ENCODE measurements at regions not wholly inside any gene's neighbourhood (a gene's known extent, or its start where the extent isn't known, plus 50 kb on each side); places are given as distances from the start of the nearest gene placed in this dataset.

GRCh38 chr10:63703740-63704345, 182.6 kb downstream of the REEP3 start:
- H3K4me1 ChIP-seq (ENCODE audit: insufficient read depth, low read length, severe bottlenecking) = peaks cover 7% of the 10 kb centered on the region
- no peak overlapping the region for H3K4me2 ChIP-seq (ENCODE audit: low read length)
- H4K20me1 ChIP-seq (ENCODE audit: insufficient read depth, low read length) = no peaks in the 10 kb centered on the region
- no peaks in the 10 kb centered on the region for H3K27me3 ChIP-seq (ENCODE audit: insufficient read depth, low read length)
- H2AFZ ChIP-seq (ENCODE audit: low read length) = no peak overlapping the region
- no peak overlapping the region for H3K27ac ChIP-seq (ENCODE audit: low read depth, low read length, poor library complexity, severe bottlenecking)
- H3K9me2 ChIP-seq (ENCODE audit: low read depth, low read length) = no peaks in the 10 kb centered on the region
- H3K79me2 ChIP-seq (ENCODE audit: insufficient read depth, low read length) = no peaks in the 10 kb centered on the region
- H3K9ac ChIP-seq (ENCODE audit: low read length) = no peak overlapping the region
- H3F3A ChIP-seq (ENCODE audit: insufficient read depth, low read length) = 0 out of 2 replicates have a peak, but pooled peaks cover 2% of the 10 kb centered on the region
- H3K9me3 ChIP-seq (ENCODE audit: low read length) = no peaks in the 10 kb centered on the region
- H3K36me3 ChIP-seq (ENCODE audit: insufficient read depth, low read length) = no peaks in the 10 kb centered on the region
- TF ChIP-seq EZH2 (IDR thresholded peaks at IDR 0.05; ENCODE audit: borderline replicate concordance, low read length) (no peak), CTCF (IDR thresholded peaks at IDR 0.05; ENCODE audit: low read length) (no peak)
- no peak overlapping the region for H3K4me3 ChIP-seq (ENCODE audit: low read depth, low read length, poor library complexity, severe bottlenecking)

- H3K4me1 ChIP-seq (ENCODE audit: insufficient read depth, low read length, severe bottlenecking) = peaks cover 6% of the 10 kb centered on the region
- no peak overlapping the region for H3K4me3 ChIP-seq (ENCODE audit: low read depth, low read length, poor library complexity, severe bottlenecking)
- H3K27ac ChIP-seq (ENCODE audit: low read depth, low read length, poor library complexity, severe bottlenecking) = no peak overlapping the region
- no peak overlapping the region for H3K9ac ChIP-seq (ENCODE audit: low read length)
- no peaks in the 10 kb centered on the region for H3K36me3 ChIP-seq (ENCODE audit: insufficient read depth, low read length)
- H2AFZ ChIP-seq (ENCODE audit: low read length) = no peak overlapping the region
- no peaks in the 10 kb centered on the region for H3K9me3 ChIP-seq (ENCODE audit: low read length)
- H3K4me2 ChIP-seq (ENCODE audit: low read length) = no peak overlapping the region
- no peaks in the 10 kb centered on the region for H3K79me2 ChIP-seq (ENCODE audit: insufficient read depth, low read length)
- no peaks in the 10 kb centered on the region for H3F3A ChIP-seq (ENCODE audit: insufficient read depth, low read length)
- no peaks in the 10 kb centered on the region for H4K20me1 ChIP-seq (ENCODE audit: insufficient read depth, low read length)
- no peaks in the 10 kb centered on the region for H3K9me2 ChIP-seq (ENCODE audit: low read depth, low read length)
- no peaks in the 10 kb centered on the region for H3K27me3 ChIP-seq (ENCODE audit: insufficient read depth, low read length)
- TF ChIP-seq EZH2 (IDR thresholded peaks at IDR 0.05; ENCODE audit: borderline replicate concordance, low read length) (no peak), CTCF (IDR thresholded peaks at IDR 0.05; ENCODE audit: low read length) (no peak)
Observed at GRCh38 chr10:63707254-63707910, 186.2 kb downstream of the REEP3 start.

GRCh38 chr10:63708421-63708820, 187.2 kb downstream of the REEP3 start:
- no peak overlapping the region for H3K4me3 ChIP-seq (ENCODE audit: low read depth, low read length, poor library complexity, severe bottlenecking)
- H3K4me1 ChIP-seq (ENCODE audit: insufficient read depth, low read length, severe bottlenecking) = peaks cover under 1% of the 10 kb centered on the region
- no peaks in the 10 kb centered on the region for H3K79me2 ChIP-seq (ENCODE audit: insufficient read depth, low read length)
- no peaks in the 10 kb centered on the region for H3K27me3 ChIP-seq (ENCODE audit: insufficient read depth, low read length)
- no peaks in the 10 kb centered on the region for H3K36me3 ChIP-seq (ENCODE audit: insufficient read depth, low read length)
- H2AFZ ChIP-seq (ENCODE audit: low read length) = no peak overlapping the region
- H3K4me2 ChIP-seq (ENCODE audit: low read length) = no peak overlapping the region
- TF ChIP-seq EZH2 (IDR thresholded peaks at IDR 0.05; ENCODE audit: borderline replicate concordance, low read length) = no peak
- TF ChIP-seq CTCF (IDR thresholded peaks at IDR 0.05; ENCODE audit: low read length) = no peak
- H3K9me2 ChIP-seq (ENCODE audit: low read depth, low read length) = no peaks in the 10 kb centered on the region
- H3K9ac ChIP-seq (ENCODE audit: low read length) = no peak overlapping the region
- no peak overlapping the region for H3K27ac ChIP-seq (ENCODE audit: low read depth, low read length, poor library complexity, severe bottlenecking)
- no peaks in the 10 kb centered on the region for H3K9me3 ChIP-seq (ENCODE audit: low read length)
- no peaks in the 10 kb centered on the region for H3F3A ChIP-seq (ENCODE audit: insufficient read depth, low read length)
- no peaks in the 10 kb centered on the region for H4K20me1 ChIP-seq (ENCODE audit: insufficient read depth, low read length)
